Ishikawa (cell line): ENCODE measurements at regions not wholly inside any gene's neighbourhood (a gene's known extent, or its start where the extent isn't known, plus 50 kb on each side); places are given as distances from the start of the nearest gene placed in this dataset.

ENCODE experiments used
- CEBPB ChIP-seq: IDR thresholded peaks from 2 replicates; pipeline ENCODE4 v1.6.1; 2012
- CREB1 ChIP-seq: IDR thresholded peaks from 2 replicates; pipeline ENCODE4 v1.6.1; 2012; ENCODE audit warnings: low read depth
- EGR1 ChIP-seq: IDR thresholded peaks from 2 replicates; pipeline ENCODE4 v1.6.1; 2012
- EP300 ChIP-seq: IDR thresholded peaks from 2 replicates; pipeline ENCODE4 v1.6.1; 2012; ENCODE audit warnings: borderline replicate concordance
- FOXM1 ChIP-seq: IDR thresholded peaks from 2 replicates; pipeline ENCODE4 v1.6.1; 2012; ENCODE audit warnings: low read depth, borderline replicate concordance
- MAX ChIP-seq: IDR thresholded peaks from 2 replicates; pipeline ENCODE4 v1.6.1; 2012
- NFIC ChIP-seq: IDR thresholded peaks from 2 replicates; pipeline ENCODE4 v1.6.1; 2012
- RAD21 ChIP-seq: IDR thresholded peaks from 2 replicates; pipeline ENCODE4 v1.6.1; 2012; ENCODE audit warnings: low read depth
- REST ChIP-seq: IDR thresholded peaks from 2 replicates; pipeline ENCODE4 v1.6.1; 2012; ENCODE audit warnings: low read depth, mild to moderate bottlenecking
- TAF1 ChIP-seq: IDR thresholded peaks from 2 replicates; pipeline ENCODE4 v1.6.1; 2012; ENCODE audit warnings: low read depth, mild to moderate bottlenecking
- TCF12 ChIP-seq: IDR thresholded peaks from 2 replicates; pipeline ENCODE4 v1.6.1; 2012; ENCODE audit warnings: low read depth
- TEAD4 ChIP-seq: IDR thresholded peaks from 2 replicates; pipeline ENCODE4 v1.6.1; 2012
- USF1 ChIP-seq: IDR thresholded peaks from 2 replicates; pipeline ENCODE4 v1.6.1; 2012
- YY1 ChIP-seq: IDR thresholded peaks from 2 replicates; pipeline ENCODE4 v1.6.1; 2012; ENCODE audit warnings: low read depth
- ZBTB7A ChIP-seq: IDR thresholded peaks from 2 replicates; pipeline ENCODE4 v1.6.1; 2012; ENCODE audit warnings: low read depth

- TF ChIP-seq ZBTB7A: no peak
- TF ChIP-seq USF1: no peak
- peak; percentile 73 for TF ChIP-seq TCF12
- no peak for TF ChIP-seq TAF1
- no peak for TF ChIP-seq CREB1
- TF ChIP-seq NFIC: peak; percentile 57
- no peak for TF ChIP-seq EGR1
- TF ChIP-seq EP300: peak; percentile 51; the same call in 1 of the 2 replicates
- TF ChIP-seq CEBPB: no peak
- peak; percentile 5; the same call in 1 of the 2 replicates for TF ChIP-seq TEAD4
Measured at GRCh38 chr20:51331481-51331880, 211.0 kb downstream of the NFATC2 start.

- TF ChIP-seq TCF12 (no peak), TEAD4 (no peak), EP300 (no peak), USF1 (no peak), EGR1 (no peak)
Measured at GRCh38 chr20:51329845-51330244, 212.7 kb downstream of the NFATC2 start.

GRCh38 chr20:51327251-51327841, 215.2 kb downstream of the NFATC2 start:
- TF ChIP-seq CEBPB (no peak), EGR1 (no peak), NFIC (no peak), REST (no peak), TCF12 (no peak), USF1 (no peak), RAD21 (no peak), EP300 (no peak), ZBTB7A (no peak), TEAD4 (no peak), YY1 (no peak), TAF1 (no peak), CREB1 (no peak), MAX (no peak), FOXM1 (no peak)

- peak; percentile 58 for TF ChIP-seq RAD21
- no peak for TF ChIP-seq NFIC
Measured at GRCh38 chr20:51326201-51326819, 216.2 kb downstream of the NFATC2 start.

- TF ChIP-seq ZBTB7A: no peak
- no peak for TF ChIP-seq RAD21
- TF ChIP-seq CREB1: no peak
- TF ChIP-seq CEBPB: no peak
- TF ChIP-seq MAX: no peak
- no peak for TF ChIP-seq NFIC
- TF ChIP-seq FOXM1: no peak
- no peak for TF ChIP-seq EGR1
Measured at GRCh38 chr20:51322164-51322707, 220.3 kb downstream of the NFATC2 start.

- TF ChIP-seq USF1 (no peak), REST (no peak), MAX (no peak), ZBTB7A (no peak), YY1 (no peak), CEBPB (no peak), CREB1 (no peak), NFIC (no peak), EP300 (no peak), TAF1 (no peak), TEAD4 (no peak)
Measured at GRCh38 chr20:51321343-51322163, 221.0 kb downstream of the NFATC2 start.
